ENCODE measurements at regions not wholly inside any gene's neighbourhood (a gene's known extent, or its start where the extent isn't known, plus 50 kb on each side); places are given as distances from the start of the nearest gene placed in this dataset.

- CTCF ChIA-PET = no interaction called here
- H3K27me3 ChIP-seq (ENCODE audit: insufficient read depth, low read length) = peaks cover 15% of the 10 kb centered on the region; the same call in 1 of the 2 replicates
- RAD21 ChIA-PET (ENCODE audit: low non-redundant PET in 1 of 2, low total read pairs in 2 of 2, uncharacterized antibody in 2 of 2, unreplicated experiment in 2 of 2) = no interaction called here
These were observed 563.9 kb upstream of the B3GAT1 start for GRCh38 chr11:134975866-134976376.

More at GRCh38 chr11:134975866-134976376, 563.9 kb upstream of the B3GAT1 start:
- Histone ChIP-seq H3K9me3 (ENCODE audit: control insufficient read depth in 1 of 2, insufficient read depth in 1 of 2, low read depth in 1 of 2, low read length in 2 of 2) (no peaks in the 10 kb centered on the region), H3K27ac (ENCODE audit: low read depth, low read length) (no peak overlapping the region), H3K4me3 (replicated peaks in 1 of 2; ENCODE audit: low read depth in 1 of 2, low read length in 2 of 2) (no peak overlapping the region), H3K79me2 (ENCODE audit: insufficient read depth, low read length) (no peaks in the 10 kb centered on the region), H3K4me2 (ENCODE audit: low read length) (no peak overlapping the region), H2AFZ (ENCODE audit: low read depth, low read length, poor library complexity, severe bottlenecking) (no peak overlapping the region), H3K4me1 (ENCODE audit: control insufficient read depth in 1 of 2, insufficient read depth in 2 of 2, low read length in 2 of 2) (no peaks in the 10 kb centered on the region; a peak in 1 of 4 replicates), H3K9ac (ENCODE audit: low read length) (no peak overlapping the region), H4K20me1 (ENCODE audit: insufficient read depth) (no peaks in the 10 kb centered on the region), H3K36me3 (ENCODE audit: control insufficient read depth in 1 of 2, insufficient read depth in 2 of 2, low read length in 2 of 2) (no peaks in the 10 kb centered on the region), H3K9me2 (ENCODE audit: insufficient read depth) (no peaks in the 10 kb centered on the region)
- POLR2A ChIA-PET = no interaction called here
- BruUV-seq (replicated peaks) = no TSS peak
- DNase-seq (ENCODE audit: low read depth, low spot score) (no peak), ATAC-seq (no peak)
- TF ChIP-seq REST (IDR thresholded peaks at IDR 0.05; ENCODE audit: low read depth) (no peak), SP1 (IDR thresholded peaks at IDR 0.05; ENCODE audit: low read depth) (no peak), TCF7L2 (IDR thresholded peaks at IDR 0.05; ENCODE audit: borderline replicate concordance, extremely low read depth, insufficient read depth, insufficient read length) (no peak), YY1 (IDR thresholded peaks at IDR 0.05; ENCODE audit: extremely low read depth, insufficient replicate concordance, low read depth, low read length) (no peak), MAX (IDR thresholded peaks at IDR 0.05) (no peak), CEBPB (IDR thresholded peaks at IDR 0.05; ENCODE audit: low read depth) (no peak), SIN3A (IDR thresholded peaks at IDR 0.05; ENCODE audit: low read depth) (no peak), CTCF (IDR thresholded peaks at IDR 0.05 in 2 of 3, conservative IDR thresholded peaks at IDR 0.05 in 1 of 3; ENCODE audit: borderline replicate concordance in 1 of 3, insufficient read depth in 1 of 3, low read depth in 2 of 3, low read length in 2 of 3) (no peak), ATF3 (IDR thresholded peaks at IDR 0.05) (no peak), FOSL1 (IDR thresholded peaks at IDR 0.05; ENCODE audit: low read depth) (no peak), ZNF274 (IDR thresholded peaks at IDR 0.05; ENCODE audit: low read depth, low read length) (no peak)
- intact Hi-C loops (cut with micrococcal nuclease) = no loop called here

Measured in HCT116 (cell line).